ENCODE measurements at regions not wholly inside any gene's neighbourhood (a gene's known extent, or its start where the extent isn't known, plus 50 kb on each side); places are given as distances from the start of the nearest gene placed in this dataset.
A peak's percentile ranks its signal among the peaks of the same experiment; 100 is the strongest.
"Not testable (repeated sequence)": the region's sequence is repeated elsewhere in the genome, so short reads cannot be mapped to it uniquely, and the experiment has no call there.

DNA sequence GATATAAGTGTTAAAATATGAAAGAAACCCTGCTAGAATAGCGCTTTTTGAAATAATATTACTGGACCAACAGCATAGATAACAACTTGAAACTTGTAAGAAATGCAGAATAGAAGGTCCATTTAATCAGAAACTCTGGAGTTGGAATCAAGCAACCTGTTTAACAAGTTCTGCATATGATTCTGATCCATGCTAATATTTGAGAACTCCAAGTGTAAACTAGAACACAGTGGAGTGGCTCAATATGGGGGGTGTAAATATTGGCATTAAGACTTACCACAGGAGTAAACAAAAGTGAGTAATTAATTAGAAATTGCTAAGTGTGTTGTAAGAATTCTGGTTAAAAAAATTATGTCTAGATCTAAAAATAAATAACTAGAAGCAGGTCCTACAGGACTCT lies 151.2 kb downstream of the SLITRK1 start:
- DNase-seq, result no peak

GRCh38 chr13:83730674-83731073 lies 151.6 kb downstream of the SLITRK1 start:
- no peak for DNase-seq

- no peak for DNase-seq
These were observed 159.8 kb downstream of the SLITRK1 start for GRCh38 chr13:83722443-83722842.

GRCh38 chr13:83716121-83716520 lies 166.2 kb downstream of the SLITRK1 start:
- no peak for DNase-seq

GRCh38 chr13:83714236-83714635 lies 168.0 kb downstream of the SLITRK1 start:
- DNase-seq, result no peak

DNA sequence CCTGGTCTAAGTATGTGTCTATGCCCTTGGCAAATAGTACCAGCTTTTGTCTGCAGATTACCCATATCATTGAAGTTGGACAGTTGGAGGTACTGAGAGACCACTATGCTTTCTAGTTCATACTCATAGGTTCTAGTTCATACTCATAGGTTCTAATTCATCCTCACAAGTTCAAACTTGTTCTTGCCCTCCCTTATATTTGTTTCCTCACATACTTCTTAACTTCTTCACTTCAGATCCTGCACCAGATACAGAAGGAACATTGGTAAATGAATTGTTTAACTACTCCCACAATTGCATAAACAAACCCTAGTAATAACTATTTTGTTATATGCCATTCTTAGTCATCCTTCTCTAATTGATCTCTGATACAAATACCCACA lies 172.2 kb downstream of the SLITRK1 start:
- DNase-seq, result no peak

- DNase-seq, result no peak
These were observed 172.7 kb downstream of the SLITRK1 start for GRCh38 chr13:83709426-83710132.

- DNase-seq, result no peak
These were observed 180.3 kb downstream of the SLITRK1 start for GRCh38 chr13:83702021-83702420.

DNA sequence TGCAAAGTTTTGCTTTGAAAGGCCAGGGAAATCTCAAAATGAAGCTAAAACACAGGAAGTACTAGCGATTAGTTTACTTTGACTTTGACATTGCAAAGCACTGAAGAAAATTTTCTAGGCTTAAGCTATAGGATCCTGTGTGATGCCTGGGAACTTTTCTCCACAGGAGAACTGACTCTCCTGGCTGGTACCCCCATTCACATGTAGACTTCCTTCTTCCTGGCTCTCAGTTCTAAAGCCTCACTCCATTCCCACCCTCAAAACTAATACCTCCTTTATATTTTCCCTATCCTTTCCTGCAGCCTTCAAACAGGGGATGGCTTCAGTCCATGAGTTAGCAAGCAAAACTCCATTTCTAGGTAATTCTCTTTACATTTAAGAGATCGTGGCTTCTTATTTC lies 189.5 kb downstream of the SLITRK1 start:
- DNase-seq, result no peak

GRCh38 chr13:83691966-83692365 lies 190.3 kb downstream of the SLITRK1 start:
- no peak for DNase-seq

- DNase-seq, result no peak
These were observed 200.7 kb downstream of the SLITRK1 start for GRCh38 chr13:83681547-83681946.

- DNase-seq, result no peak
These were observed 204.3 kb downstream of the SLITRK1 start for GRCh38 chr13:83677985-83678384.

DNA sequence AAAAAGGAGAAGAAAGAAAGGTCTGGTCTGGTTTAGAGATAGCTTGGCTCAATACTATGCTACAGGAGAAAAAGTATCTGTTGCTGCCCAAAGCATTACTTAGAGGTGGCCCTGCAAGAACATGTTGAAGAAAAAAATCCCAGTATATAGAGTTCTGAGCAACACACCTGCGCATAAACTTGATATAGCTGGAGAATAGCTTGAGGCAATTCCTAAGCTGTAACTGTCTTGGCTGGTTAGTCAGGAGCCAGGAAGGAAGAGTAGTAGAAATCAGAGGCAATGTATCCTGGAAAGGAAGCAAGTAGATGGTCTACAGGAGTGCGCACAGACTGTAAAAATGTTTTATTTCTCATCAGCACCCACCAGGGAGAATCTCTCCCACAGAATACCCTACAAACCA lies 209.7 kb downstream of the SLITRK1 start:
- DNase-seq, result no peak

DNA sequence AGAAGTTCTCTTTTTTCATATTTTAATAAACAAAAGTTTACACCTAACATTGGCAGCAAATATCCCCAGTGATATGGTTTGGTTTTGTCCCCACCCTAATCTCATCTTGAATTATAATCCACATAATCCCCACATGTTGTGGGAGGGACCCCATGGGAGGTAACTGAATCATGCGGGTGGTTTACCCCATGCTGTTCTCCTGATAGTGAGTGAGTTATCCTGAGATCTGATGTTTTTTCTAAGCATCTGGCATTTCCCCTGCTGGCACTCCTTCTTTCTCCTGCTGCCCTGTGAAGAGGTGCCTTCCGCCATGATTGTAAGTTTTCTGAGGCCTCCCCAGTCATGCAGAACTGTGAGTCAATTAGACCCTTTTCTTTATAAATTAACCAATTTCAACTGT lies 214.7 kb downstream of the SLITRK1 start:
- no peak for DNase-seq

DNA sequence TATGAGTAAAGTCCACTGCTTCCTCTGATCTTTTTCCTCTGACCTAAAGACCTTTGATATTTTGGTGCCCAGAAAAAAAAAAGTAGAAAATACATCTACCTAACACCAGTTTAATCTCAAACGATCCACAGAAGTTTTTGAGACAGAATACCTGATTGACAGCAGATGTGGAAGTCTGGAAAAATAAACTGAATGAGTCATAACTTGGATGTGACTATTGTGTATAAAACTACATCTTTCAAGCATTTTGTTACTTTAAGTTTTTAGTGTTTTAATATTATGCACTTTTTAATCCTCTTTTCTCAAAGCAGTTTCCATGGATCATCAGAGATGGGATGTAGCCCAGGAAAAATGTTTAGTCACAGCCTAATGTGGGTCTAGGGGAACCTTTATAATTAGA lies 216.1 kb downstream of the SLITRK1 start:
- DNase-seq, result no peak

GRCh38 chr13:83657281-83657680 lies 225.0 kb downstream of the SLITRK1 start:
- no peak for DNase-seq

DNA sequence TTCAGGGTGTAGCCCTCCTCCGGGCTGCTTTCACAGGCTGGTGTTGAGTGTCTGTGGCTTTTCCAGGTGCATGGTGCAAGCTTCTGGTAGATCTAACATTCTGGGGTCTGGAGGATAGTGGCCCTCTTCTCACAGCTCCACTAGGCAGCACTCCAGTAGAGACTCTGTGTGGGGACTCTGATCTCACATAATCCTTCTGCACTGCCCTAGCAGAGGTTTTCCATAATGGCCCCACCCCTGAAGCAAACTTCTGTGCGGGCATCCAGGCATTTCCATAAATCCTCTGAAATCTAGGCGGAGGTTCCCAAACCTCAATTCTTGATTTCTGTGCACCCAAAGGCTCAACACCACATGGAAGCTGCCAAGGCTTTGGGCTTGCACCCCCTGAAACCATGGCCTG lies 239.7 kb downstream of the SLITRK1 start:
- not testable (repeated sequence) for DNase-seq

GRCh38 chr13:83634601-83635000 lies 247.7 kb downstream of the SLITRK1 start:
- peak in 28 of 56 donors; percentile 1 to 66 (median 15) for DNase-seq

DNA sequence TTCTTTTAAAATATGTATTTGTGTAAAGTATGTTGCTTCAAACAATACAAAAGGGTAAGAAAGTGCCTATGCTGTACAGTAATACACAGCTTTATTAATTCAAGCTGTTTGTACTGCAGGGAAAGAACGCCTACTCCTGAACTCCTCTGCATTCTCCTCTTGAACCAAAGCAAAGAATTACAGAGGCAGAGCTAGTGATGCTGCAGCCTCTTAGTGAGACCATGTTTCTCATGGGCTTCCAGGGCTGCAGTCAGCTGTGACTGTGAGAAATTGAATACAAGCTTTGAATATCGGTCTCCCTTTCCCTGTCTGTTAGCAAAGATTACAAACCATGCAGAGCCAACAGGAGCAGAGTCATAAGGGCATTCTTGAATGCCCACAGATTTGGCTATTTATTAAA lies 248.5 kb downstream of the SLITRK1 start:
- peak in 3 of 56 donors; percentile 6 to 8 (median 7) for DNase-seq

- DNase-seq, result no peak
These were observed 259.9 kb downstream of the SLITRK1 start for GRCh38 chr13:83622422-83622784.

- no peak for DNase-seq
These were observed 260.4 kb downstream of the SLITRK1 start for GRCh38 chr13:83621765-83622421.

GRCh38 chr13:83620530-83621220 lies 261.6 kb downstream of the SLITRK1 start:
- no peak for DNase-seq

DNA sequence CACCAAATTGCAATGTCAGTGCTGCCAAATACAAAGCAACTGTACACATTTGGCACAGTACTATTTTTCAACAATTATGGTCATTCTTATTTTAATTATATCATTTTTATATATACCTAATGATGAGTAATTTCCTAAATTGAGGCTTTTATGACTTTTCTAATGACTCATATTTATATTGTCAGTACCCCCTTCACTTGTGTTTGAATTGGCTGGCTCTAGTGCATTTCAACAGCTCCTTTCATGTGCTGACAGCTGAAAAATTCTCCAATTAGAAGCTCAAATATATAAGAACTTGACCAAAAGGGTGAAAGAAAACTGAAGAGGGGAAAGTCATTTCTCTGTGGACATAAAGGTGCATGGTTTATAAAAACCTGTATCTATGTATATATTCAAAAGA lies 263.3 kb downstream of the SLITRK1 start:
- DNase-seq, result no peak

Data from nucleus accumbens (tissue), 56 donors.